ENCODE measurements at regions not wholly inside any gene's neighbourhood (a gene's known extent, or its start where the extent isn't known, plus 50 kb on each side); places are given as distances from the start of the nearest gene placed in this dataset.
"Not testable (repeated sequence)": the region's sequence is repeated elsewhere in the genome, so short reads cannot be mapped to it uniquely, and the experiment has no call there.

GRCh38 chr16:16448423-16448822 lies 69.5 kb downstream of the NPIPA7 start:
- DNase-seq (ENCODE audit: low read depth): not testable (repeated sequence)

- DNase-seq (ENCODE audit: low read depth): not testable (repeated sequence)
These were observed 70.8 kb downstream of the NPIPA7 start for GRCh38 chr16:16449712-16450237.

- not testable (repeated sequence) for DNase-seq (ENCODE audit: low read depth)
These were observed 72.9 kb downstream of the NPIPA7 start for GRCh38 chr16:16451721-16452410.

GRCh38 chr16:16458579-16458978 lies 79.6 kb downstream of the NPIPA7 start:
- DNase-seq (ENCODE audit: low read depth): not testable (repeated sequence)

GRCh38 chr16:16463792-16464191 lies 84.9 kb downstream of the NPIPA7 start:
- DNase-seq (ENCODE audit: low read depth): not testable (repeated sequence)

- DNase-seq (ENCODE audit: low read depth): not testable (repeated sequence)
These were observed 110.0 kb downstream of the NPIPA7 start for GRCh38 chr16:16488919-16489318.

- not testable (repeated sequence) for DNase-seq (ENCODE audit: low read depth)
These were observed 110.5 kb downstream of the NPIPA7 start for GRCh38 chr16:16489466-16489865.

- DNase-seq (ENCODE audit: low read depth): not testable (repeated sequence)
These were observed 115.2 kb downstream of the NPIPA7 start for GRCh38 chr16:16494114-16494513.

- DNase-seq (ENCODE audit: low read depth): not testable (repeated sequence)
These were observed 116.1 kb downstream of the NPIPA7 start for GRCh38 chr16:16494998-16495397.

- DNase-seq (ENCODE audit: low read depth): not testable (repeated sequence)
These were observed 120.9 kb downstream of the NPIPA7 start for GRCh38 chr16:16499875-16500274.

- DNase-seq (ENCODE audit: low read depth): not testable (repeated sequence)
These were observed 128.1 kb downstream of the NPIPA7 start for GRCh38 chr16:16507041-16507440.

- not testable (repeated sequence) for DNase-seq (ENCODE audit: low read depth)
These were observed 129.4 kb downstream of the NPIPA7 start for GRCh38 chr16:16508344-16508743.

GRCh38 chr16:16519395-16519794 lies 140.5 kb downstream of the NPIPA7 start:
- DNase-seq (ENCODE audit: low read depth): not testable (repeated sequence)

- DNase-seq (ENCODE audit: low read depth): not testable (repeated sequence)
These were observed 142.5 kb downstream of the NPIPA7 start for GRCh38 chr16:16521239-16522002.

- not testable (repeated sequence) for DNase-seq (ENCODE audit: low read depth)
These were observed 148.1 kb downstream of the NPIPA7 start for GRCh38 chr16:16526998-16527397.

GRCh38 chr16:16530744-16531143 lies 151.8 kb downstream of the NPIPA7 start:
- DNase-seq (ENCODE audit: low read depth): not testable (repeated sequence)

GRCh38 chr16:16535565-16535964 lies 156.6 kb downstream of the NPIPA7 start:
- not testable (repeated sequence) for DNase-seq (ENCODE audit: low read depth)

GRCh38 chr16:16536151-16536550 lies 157.2 kb downstream of the NPIPA7 start:
- not testable (repeated sequence) for DNase-seq (ENCODE audit: low read depth)

GRCh38 chr16:16549710-16550109 lies 170.8 kb downstream of the NPIPA7 start:
- not testable (repeated sequence) for DNase-seq (ENCODE audit: low read depth)

- not testable (repeated sequence) for DNase-seq (ENCODE audit: low read depth)
These were observed 171.9 kb downstream of the NPIPA7 start for GRCh38 chr16:16550824-16551223.

- not testable (repeated sequence) for DNase-seq (ENCODE audit: low read depth)
These were observed 173.9 kb downstream of the NPIPA7 start for GRCh38 chr16:16552819-16553340.

- DNase-seq (ENCODE audit: low read depth): not testable (repeated sequence)
These were observed 180.3 kb downstream of the NPIPA7 start for GRCh38 chr16:16559179-16559740.
